ENCODE measurements at regions not wholly inside any gene's neighbourhood (a gene's known extent, or its start where the extent isn't known, plus 50 kb on each side); places are given as distances from the start of the nearest gene placed in this dataset.

DNA sequence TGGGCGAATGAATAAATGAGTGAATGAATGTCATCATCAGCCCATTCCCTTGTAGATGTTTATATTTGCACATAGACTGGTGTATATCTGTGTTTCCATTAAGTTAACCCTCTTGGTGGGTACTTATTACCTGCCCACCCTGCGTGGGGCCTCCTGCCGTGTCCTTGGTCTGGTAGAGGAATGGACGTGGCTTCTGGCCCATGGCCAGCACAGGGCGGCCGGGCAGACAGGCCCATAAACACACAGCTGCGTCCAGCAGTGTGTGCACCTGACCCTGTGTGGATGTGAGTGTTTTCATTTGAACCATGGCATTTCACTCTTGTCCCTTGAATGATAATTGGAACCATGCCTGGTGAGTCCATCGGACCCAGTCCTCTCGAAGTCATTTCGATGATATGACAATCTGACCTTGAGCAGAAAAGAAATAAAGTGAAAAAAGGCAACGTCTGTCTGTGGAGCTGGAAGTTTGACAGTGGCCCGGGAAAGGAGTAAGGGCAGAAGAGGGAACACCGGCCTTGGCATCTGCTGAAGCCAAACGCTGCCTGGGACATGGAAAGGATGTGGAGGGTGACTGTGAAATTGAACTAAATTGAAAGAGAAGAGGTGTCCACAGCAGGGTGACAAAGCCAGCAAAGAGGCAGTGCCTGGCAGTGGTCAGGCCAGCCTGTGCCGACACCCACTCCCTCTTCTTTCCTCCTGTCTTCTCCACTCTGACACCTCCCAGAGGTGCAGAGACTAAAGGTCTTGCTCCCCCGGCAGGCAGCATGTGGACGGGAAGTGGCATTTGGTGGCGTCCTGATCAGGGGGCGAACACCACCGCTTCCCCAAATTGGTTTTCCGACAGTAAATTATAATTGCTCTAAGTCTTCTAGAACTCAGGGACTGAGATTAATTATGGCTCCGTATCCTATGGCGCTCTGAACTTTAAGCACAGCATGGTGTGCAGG lies 199.0 kb upstream of the ZMIZ1 start:
- intact Hi-C loops (cut with DNase I; ENCODE audit: low total_unique reads) = loop anchor here (10.0 kb wide), 1 partner anchor 45 kb away; no protein-coding TSS in a partner anchor
- no peak for DNase-seq
- Histone ChIP-seq H3K4me3 (no peak overlapping the region), H3K27ac (no peak overlapping the region), H3K27me3 (no peaks in the 10 kb centered on the region), H3K36me3 (ENCODE audit: low read depth, missing control alignments) (no peaks in the 10 kb centered on the region), H3K9me3 (no peaks in the 10 kb centered on the region), H3K4me1 (peaks cover 6% of the 10 kb centered on the region)
- WGBS, 2 donors = 63 to 77% methylated on average over 23 of the region's 23 CpGs
- TF ChIP-seq, protein P1, sequence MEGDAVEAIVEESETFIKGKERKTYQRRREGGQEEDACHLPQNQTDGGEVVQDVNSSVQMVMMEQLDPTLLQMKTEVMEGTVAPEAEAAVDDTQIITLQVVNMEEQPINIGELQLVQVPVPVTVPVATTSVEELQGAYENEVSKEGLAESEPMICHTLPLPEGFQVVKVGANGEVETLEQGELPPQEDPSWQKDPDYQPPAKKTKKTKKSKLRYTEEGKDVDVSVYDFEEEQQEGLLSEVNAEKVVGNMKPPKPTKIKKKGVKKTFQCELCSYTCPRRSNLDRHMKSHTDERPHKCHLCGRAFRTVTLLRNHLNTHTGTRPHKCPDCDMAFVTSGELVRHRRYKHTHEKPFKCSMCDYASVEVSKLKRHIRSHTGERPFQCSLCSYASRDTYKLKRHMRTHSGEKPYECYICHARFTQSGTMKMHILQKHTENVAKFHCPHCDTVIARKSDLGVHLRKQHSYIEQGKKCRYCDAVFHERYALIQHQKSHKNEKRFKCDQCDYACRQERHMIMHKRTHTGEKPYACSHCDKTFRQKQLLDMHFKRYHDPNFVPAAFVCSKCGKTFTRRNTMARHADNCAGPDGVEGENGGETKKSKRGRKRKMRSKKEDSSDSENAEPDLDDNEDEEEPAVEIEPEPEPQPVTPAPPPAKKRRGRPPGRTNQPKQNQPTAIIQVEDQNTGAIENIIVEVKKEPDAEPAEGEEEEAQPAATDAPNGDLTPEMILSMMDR (IDR thresholded peaks at IDR 0.05) = no peak
- no peak for TF ChIP-seq POLR2A (IDR thresholded peaks at IDR 0.05)

DNA sequence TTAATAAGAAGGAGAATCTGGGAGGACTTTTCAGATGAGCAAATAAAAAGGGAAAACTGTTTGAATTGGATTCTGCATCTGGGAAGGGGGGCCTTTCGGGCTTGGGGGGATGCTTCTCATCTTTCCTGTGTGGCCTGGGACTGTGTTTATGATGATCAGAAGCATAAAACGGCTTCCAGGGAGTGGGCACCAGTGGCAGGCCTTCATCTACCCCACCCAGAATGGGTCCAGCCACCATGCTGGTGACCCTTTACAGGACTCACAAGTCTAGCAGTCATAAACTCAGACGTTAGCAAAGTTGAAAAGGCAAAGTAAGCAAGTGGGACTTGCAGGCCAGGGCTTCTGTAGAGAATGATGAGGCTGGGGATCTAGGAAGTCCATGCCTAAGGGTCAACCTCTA lies 198.3 kb upstream of the ZMIZ1 start:
- no peaks in the 10 kb centered on the region for H3K36me3 ChIP-seq (ENCODE audit: low read depth, missing control alignments)
- no peak for DNase-seq
- no peak overlapping the region for H3K27ac ChIP-seq
- H3K27me3 ChIP-seq = no peaks in the 10 kb centered on the region
- H3K9me3 ChIP-seq = no peaks in the 10 kb centered on the region
- TF ChIP-seq, protein P1 (IDR thresholded peaks at IDR 0.05) = no peak
- TF ChIP-seq POLR2A (IDR thresholded peaks at IDR 0.05) = no peak
- H3K4me3 ChIP-seq = no peak overlapping the region
- peaks cover 2% of the 10 kb centered on the region for H3K4me1 ChIP-seq
- intact Hi-C loops (cut with DNase I; ENCODE audit: low total_unique reads) = loop anchor here (10.0 kb wide), 1 partner anchor 46 kb away; no protein-coding TSS in a partner anchor
- WGBS, 2 donors = 83 to 91% methylated on average over 3 of the region's 3 CpGs

DNA sequence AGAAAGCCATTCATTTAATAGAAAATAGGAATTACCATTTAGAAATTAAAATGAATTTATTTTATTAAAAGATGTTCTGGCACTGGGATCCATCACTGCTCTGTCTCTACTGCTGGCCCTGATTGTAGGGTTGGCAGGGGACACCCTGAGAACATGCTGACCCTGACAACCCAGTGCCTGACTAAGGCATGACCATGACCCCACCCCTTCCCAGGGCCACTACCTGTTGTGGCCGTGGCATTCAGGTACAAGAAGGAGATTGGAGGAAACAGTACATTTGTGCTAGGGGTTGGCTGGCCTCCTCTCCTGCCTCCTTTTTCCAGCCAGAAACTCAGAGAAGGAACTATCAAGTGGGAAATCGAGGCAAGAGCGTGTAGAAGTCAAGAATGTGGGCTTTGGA lies 197.0 kb upstream of the ZMIZ1 start:
- intact Hi-C loops (cut with DNase I; ENCODE audit: low total_unique reads) = loop anchor here (10.0 kb wide), 1 partner anchor 47 kb away; no protein-coding TSS in a partner anchor
- Histone ChIP-seq H3K9me3 (no peaks in the 10 kb centered on the region), H3K27ac (no peak overlapping the region), H3K4me3 (no peak overlapping the region), H3K27me3 (no peaks in the 10 kb centered on the region), H3K36me3 (ENCODE audit: low read depth, missing control alignments) (no peaks in the 10 kb centered on the region), H3K4me1 (no peaks in the 10 kb centered on the region)
- TF ChIP-seq, protein P1 (IDR thresholded peaks at IDR 0.05) = no peak
- DNase-seq = no peak
- 87 to 95% methylated on average over 3 of the region's 3 CpGs for WGBS, 2 donors

DNA sequence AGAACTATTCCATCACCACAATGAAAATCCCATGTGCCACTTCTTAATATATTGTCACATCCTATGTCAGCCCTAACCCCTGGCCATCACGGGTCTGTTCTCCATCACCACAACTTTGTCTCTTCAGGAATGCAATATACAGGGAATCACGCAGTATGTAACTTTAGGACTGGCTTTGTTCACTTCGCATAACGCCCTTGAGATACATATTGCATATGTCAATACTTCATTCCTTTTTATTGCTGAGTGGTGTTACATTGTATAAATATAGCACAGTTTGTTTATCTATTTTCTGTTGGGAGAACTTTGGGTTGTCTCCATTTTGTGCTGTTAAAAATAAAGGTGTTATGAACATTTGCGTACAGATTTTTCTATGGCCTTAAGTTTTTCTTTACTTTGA lies 195.4 kb upstream of the ZMIZ1 start:
- 85 to 95% methylated on average over 5 of the region's 5 CpGs for WGBS, 2 donors
- TF ChIP-seq POLR2A (IDR thresholded peaks at IDR 0.05) = no peak
- TF ChIP-seq, protein P1 (IDR thresholded peaks at IDR 0.05) = no peak
- Histone ChIP-seq H3K36me3 (ENCODE audit: low read depth, missing control alignments) (no peaks in the 10 kb centered on the region), H3K4me1 (no peaks in the 10 kb centered on the region), H3K4me3 (no peak overlapping the region), H3K27ac (no peak overlapping the region), H3K27me3 (no peaks in the 10 kb centered on the region), H3K9me3 (no peaks in the 10 kb centered on the region)
- intact Hi-C loops (cut with DNase I; ENCODE audit: low total_unique reads) = loop anchor here (10.0 kb wide), 1 partner anchor 49 kb away; no protein-coding TSS in a partner anchor
- DNase-seq = no peak

Measured in testis (tissue), 2 donors.